ENCODE measurements at regions not wholly inside any gene's neighbourhood (a gene's known extent, or its start where the extent isn't known, plus 50 kb on each side); places are given as distances from the start of the nearest gene placed in this dataset.

DNA sequence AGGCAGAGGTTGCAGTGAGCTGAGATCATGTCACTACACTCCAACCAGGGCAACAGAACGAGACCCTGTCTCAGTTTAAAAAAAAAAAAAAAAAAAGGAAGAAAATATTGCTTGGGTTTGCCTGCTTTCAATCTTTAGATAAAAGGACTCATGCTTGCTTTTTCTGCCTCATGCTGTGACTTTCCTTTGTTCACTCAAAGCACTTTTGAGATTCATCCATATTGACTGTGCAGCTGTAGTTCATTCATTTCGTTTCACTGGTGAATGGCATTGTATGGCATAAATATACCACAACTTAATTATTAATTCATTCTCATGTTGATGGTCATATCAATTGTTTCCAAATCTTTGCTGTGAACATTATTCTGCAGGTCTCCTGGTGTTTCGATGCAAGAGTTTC, 97.6 kb upstream of the NFE2L3 start:
- TF ChIP-seq, protein P1, sequence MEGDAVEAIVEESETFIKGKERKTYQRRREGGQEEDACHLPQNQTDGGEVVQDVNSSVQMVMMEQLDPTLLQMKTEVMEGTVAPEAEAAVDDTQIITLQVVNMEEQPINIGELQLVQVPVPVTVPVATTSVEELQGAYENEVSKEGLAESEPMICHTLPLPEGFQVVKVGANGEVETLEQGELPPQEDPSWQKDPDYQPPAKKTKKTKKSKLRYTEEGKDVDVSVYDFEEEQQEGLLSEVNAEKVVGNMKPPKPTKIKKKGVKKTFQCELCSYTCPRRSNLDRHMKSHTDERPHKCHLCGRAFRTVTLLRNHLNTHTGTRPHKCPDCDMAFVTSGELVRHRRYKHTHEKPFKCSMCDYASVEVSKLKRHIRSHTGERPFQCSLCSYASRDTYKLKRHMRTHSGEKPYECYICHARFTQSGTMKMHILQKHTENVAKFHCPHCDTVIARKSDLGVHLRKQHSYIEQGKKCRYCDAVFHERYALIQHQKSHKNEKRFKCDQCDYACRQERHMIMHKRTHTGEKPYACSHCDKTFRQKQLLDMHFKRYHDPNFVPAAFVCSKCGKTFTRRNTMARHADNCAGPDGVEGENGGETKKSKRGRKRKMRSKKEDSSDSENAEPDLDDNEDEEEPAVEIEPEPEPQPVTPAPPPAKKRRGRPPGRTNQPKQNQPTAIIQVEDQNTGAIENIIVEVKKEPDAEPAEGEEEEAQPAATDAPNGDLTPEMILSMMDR (IDR thresholded peaks at IDR 0.05), result no peak
- no peak for TF ChIP-seq POLR2A (IDR thresholded peaks at IDR 0.05)
